Memory B cell (primary cell): ENCODE measurements at regions not wholly inside any gene's neighbourhood (a gene's known extent, or its start where the extent isn't known, plus 50 kb on each side); places are given as distances from the start of the nearest gene placed in this dataset.

Source experiments
- ATAC-seq: fragments of 150-1000 bp; cut with Tn5 transposase; 2 replicates; pipeline ENCODE4 v1.10.0; 2021; ENCODE audit warnings: low read depth, mild to moderate bottlenecking, moderate library complexity
- DNase-seq, 2 donors: peaks; one replicate each; pipeline ENCODE4 v3.0.0; 2022; ENCODE audit warnings: low spot score in 2 of 2
- H3K27ac Mint-ChIP-seq: one replicate; pipeline ENCODE4 v1.8.0; 2022; ENCODE audit warnings: mild to moderate bottlenecking, moderate library complexity, mixed read lengths
- H3K27me3 Mint-ChIP-seq: one replicate; pipeline ENCODE4 v1.8.0; 2022; ENCODE audit warnings: mixed read lengths
- H3K36me3 Mint-ChIP-seq: one replicate; pipeline ENCODE4 v1.8.0; 2022; ENCODE audit warnings: mild to moderate bottlenecking, mixed read lengths
- H3K4me1 Mint-ChIP-seq: one replicate; pipeline ENCODE4 v1.8.0; 2022; ENCODE audit warnings: mixed read lengths
- H3K4me3 Mint-ChIP-seq: one replicate; pipeline ENCODE4 v1.8.0; 2022; ENCODE audit warnings: mild to moderate bottlenecking, moderate library complexity, mixed read lengths
- H3K9me3 Mint-ChIP-seq: one replicate; pipeline ENCODE4 v1.8.0; 2022; ENCODE audit warnings: mixed read lengths

DNA sequence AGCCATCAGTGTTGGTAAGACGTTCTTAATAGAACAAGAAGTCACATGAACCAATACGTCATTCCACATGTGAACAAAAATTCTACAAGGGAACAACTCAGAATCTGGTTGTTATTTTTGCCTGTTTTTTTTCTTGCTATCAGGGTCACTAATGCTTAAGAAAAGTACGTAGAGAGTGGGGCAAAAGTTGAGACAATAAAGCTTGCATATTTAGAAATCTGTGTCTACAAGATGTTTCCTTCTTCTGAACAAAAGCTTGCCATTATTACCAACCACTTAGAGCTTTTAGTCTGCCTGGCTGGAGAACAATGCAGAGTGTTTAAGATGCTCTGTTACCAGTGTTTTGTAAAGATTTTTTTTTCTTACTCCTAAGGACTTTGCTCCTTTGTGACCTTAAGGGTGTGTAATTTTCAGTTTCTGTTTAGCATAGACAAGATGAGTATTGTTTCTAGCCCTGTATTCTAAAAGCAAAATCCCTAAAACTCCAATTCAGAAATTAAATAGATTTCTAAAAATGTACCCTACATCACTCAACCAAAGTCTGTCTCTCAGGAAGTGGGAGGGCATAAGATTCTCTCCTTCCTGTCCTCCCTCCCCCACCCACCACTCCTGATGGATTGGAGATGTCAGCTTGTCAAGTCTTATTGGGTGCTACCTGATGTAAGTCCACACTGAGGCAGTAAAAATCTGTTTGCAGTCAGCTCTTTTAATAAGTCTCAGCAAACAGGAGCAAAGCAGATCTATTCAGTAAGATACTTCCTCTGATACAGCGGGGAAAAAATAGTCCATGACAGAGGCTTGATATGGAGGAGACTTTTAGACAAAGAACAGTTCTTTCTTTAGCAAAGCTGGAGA, 267.6 kb downstream of the GRIN2B start:
- no peak overlapping the region for H3K4me3 Mint-ChIP-seq
- DNase-seq (no peak), ATAC-seq (no peak)
- H3K27me3 Mint-ChIP-seq: peaks cover 7% of the 10 kb centered on the region
- H3K36me3 Mint-ChIP-seq: no peaks in the 10 kb centered on the region
- H3K4me1 Mint-ChIP-seq: no peaks in the 10 kb centered on the region
- H3K27ac Mint-ChIP-seq: no peak overlapping the region
- no peaks in the 10 kb centered on the region for H3K9me3 Mint-ChIP-seq

DNA sequence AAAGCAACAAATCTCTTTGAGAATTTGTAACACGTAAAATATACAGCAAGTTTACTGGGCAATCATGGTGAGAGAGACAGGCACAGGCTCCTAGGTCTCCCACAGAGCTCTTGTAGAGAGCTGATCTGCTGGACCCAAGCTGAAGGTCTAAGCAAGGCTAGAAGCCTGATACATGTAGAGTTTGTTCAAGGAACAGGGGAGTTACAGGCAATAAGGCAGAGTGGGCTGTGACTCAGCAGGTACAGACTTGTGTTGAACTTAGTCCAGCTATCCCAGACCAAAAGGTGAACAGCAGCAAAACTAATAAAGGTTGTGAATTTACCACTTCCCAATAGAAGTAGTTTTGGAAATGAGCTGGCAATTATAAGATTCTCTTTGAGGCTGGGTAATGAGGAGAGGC, 273.6 kb downstream of the GRIN2B start:
- ATAC-seq (no peak), DNase-seq (no peak)
- Mint-ChIP-seq H3K27ac (no peak overlapping the region), H3K9me3 (no peaks in the 10 kb centered on the region), H3K27me3 (peaks cover 7% of the 10 kb centered on the region), H3K36me3 (no peaks in the 10 kb centered on the region), H3K4me3 (no peak overlapping the region), H3K4me1 (no peaks in the 10 kb centered on the region)

DNA sequence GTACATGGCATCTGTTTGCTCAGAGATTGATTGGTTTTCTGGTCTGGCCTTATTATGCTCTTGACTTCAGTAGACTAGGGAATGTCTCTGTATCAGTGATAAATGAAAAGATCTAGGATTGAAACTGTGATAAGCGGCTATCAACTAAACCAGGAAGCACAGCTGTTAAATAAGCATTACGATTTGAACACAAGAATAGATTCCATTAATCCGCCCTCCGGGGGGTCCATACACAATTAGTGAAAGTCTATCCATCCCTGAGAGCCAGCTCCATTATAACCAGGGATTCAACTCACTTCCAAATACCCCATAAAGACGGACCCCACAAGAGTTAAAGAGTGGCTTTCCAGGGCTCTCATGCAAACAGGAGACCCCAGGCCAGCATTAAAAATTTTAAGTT, 279.0 kb downstream of the GRIN2B start:
- ATAC-seq (no peak), DNase-seq (no peak)
- H3K4me1 Mint-ChIP-seq: no peaks in the 10 kb centered on the region
- H3K27me3 Mint-ChIP-seq: peaks cover 7% of the 10 kb centered on the region
- H3K9me3 Mint-ChIP-seq: no peaks in the 10 kb centered on the region
- H3K27ac Mint-ChIP-seq: no peak overlapping the region
- H3K4me3 Mint-ChIP-seq: no peak overlapping the region
- no peaks in the 10 kb centered on the region for H3K36me3 Mint-ChIP-seq

DNA sequence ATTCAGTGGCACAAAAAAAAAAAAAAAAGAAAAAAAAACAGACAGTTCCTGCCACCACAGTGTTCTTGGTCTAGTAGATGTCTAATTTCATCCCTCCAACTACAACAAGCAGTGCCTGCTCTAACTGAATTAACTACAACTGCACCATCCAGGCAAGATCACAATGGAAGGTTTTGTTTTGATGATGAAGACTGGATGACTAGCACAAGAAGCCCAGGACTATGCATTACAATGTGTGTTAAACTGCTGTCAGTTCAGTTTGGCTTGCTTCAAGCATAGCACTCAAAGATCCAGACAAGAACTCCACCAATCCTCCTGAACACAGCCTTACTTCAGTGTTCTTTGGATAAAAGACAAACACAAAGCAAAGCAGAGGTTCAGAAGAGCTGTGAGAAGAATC, 279.9 kb downstream of the GRIN2B start:
- Mint-ChIP-seq H3K9me3 (no peaks in the 10 kb centered on the region), H3K27ac (no peak overlapping the region), H3K4me1 (no peaks in the 10 kb centered on the region), H3K36me3 (no peaks in the 10 kb centered on the region), H3K27me3 (peaks cover 7% of the 10 kb centered on the region), H3K4me3 (no peak overlapping the region)
- DNase-seq: no peak
- ATAC-seq: no peak

DNA sequence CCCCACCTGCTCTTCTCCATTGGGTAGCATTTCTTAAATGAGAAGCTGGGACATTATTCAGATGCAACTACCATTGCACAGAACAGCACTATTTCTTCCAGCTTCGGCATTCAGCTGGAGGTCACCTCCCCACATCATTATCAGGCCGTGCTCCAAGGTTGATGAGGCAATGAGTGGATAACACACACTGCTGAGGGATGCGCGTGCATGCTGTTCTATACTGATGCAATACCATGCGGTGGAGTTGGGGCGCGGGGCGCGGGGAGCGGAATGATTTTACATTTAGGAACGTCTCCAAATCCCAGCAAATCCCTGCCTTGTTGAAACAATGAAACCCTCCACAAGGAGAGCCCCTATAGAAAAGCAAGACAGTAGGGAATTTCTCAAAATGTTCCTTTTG, 283.4 kb downstream of the GRIN2B start:
- H3K4me3 Mint-ChIP-seq: no peak overlapping the region
- ATAC-seq: no peak
- DNase-seq: no peak
- no peak overlapping the region for H3K27ac Mint-ChIP-seq
- H3K9me3 Mint-ChIP-seq: peaks cover 2% of the 10 kb centered on the region
- H3K27me3 Mint-ChIP-seq: peaks cover 6% of the 10 kb centered on the region
- H3K36me3 Mint-ChIP-seq: peaks cover 2% of the 10 kb centered on the region
- no peaks in the 10 kb centered on the region for H3K4me1 Mint-ChIP-seq

DNA sequence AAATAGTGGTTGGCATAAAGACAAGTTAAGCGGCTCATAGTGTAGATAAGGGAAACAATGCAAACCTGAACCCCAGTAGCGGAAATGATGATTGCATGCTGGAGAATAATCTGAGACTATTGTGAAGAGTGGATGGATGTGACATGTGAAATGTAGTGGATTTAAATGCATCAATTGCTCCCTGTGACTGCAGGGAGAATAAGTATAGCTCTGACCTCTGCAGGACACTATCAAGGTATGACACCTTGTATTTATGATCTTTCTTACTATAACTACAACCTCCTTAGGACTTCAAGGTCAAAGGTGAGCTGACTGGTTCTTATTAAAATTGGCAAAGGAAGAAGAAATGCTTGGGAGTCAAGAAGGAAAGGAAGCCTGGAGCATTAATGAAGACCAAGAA, 285.6 kb downstream of the GRIN2B start:
- no peak overlapping the region for H3K27ac Mint-ChIP-seq
- peaks cover 2% of the 10 kb centered on the region for H3K9me3 Mint-ChIP-seq
- no peak for DNase-seq
- H3K36me3 Mint-ChIP-seq: peaks cover 2% of the 10 kb centered on the region
- H3K27me3 Mint-ChIP-seq: peaks cover 10% of the 10 kb centered on the region
- no peaks in the 10 kb centered on the region for H3K4me1 Mint-ChIP-seq
- no peak overlapping the region for H3K4me3 Mint-ChIP-seq
- no peak for ATAC-seq

DNA sequence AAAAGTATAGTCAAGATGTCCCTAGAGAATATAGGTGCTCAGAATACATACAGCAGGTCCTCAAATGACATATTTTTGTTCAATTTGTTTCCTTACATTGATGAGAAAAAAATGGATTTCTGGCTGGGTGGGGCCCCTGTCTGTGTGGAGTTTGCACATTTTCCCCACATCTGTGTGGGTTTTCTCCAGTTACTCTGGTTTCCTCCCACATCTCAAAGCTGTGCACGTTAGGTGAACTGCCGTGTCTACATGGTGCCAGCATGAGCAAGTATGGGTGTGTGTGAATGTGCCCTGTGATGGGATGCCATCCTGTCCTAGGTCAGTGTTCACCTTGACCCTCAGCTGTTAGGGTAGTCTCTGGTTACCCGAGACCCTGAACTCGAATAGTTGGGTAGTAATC, 289.1 kb downstream of the GRIN2B start:
- Mint-ChIP-seq H3K4me3 (no peak overlapping the region), H3K27ac (no peak overlapping the region), H3K27me3 (peaks cover 15% of the 10 kb centered on the region), H3K36me3 (peaks cover 2% of the 10 kb centered on the region), H3K4me1 (no peaks in the 10 kb centered on the region), H3K9me3 (peaks cover 2% of the 10 kb centered on the region)
- DNase-seq: no peak
- ATAC-seq: no peak

DNA sequence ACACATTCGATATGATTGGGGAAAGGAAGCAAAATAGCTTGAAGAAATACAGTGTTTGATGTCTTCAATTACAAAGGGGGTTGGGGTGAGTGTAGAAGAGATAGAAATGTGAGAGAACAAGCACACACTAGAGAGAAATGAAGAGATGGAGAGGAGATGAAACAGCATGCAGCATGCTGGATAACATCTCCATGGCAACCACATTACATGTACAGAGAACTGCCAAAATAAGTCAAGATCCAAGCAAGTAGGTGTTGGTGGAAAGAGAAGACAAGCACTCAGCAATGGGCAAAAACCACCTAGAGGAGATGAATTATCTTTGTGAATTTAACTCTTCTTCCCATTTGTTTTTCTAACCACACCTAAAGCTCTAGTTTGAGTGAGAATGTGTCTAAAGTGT, 289.8 kb downstream of the GRIN2B start:
- Mint-ChIP-seq H3K27me3 (peaks cover 15% of the 10 kb centered on the region), H3K9me3 (peaks cover 2% of the 10 kb centered on the region), H3K36me3 (peaks cover 2% of the 10 kb centered on the region)

DNA sequence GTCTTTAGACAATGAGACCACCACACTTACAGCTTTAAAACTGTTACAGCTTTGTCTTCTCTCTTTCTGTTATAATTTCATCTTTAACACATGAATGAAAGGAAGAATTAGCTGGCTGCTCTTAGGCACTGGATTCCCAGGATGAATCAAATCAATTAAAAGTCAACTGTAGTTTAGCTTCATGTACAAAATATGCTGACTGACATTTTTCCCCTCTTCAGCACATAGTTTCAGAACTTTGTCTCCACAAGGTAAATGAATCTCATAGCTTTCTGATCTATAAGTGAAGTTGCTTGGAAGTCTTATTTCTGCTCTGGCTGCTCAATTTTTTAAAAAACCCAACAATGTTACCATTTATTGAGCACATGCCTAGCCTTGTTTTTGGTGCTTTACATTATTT, 293.8 kb downstream of the GRIN2B start:
- no peak for ATAC-seq
- no peak for DNase-seq
- H3K27ac Mint-ChIP-seq: no peak overlapping the region
- no peaks in the 10 kb centered on the region for H3K9me3 Mint-ChIP-seq
- no peak overlapping the region for H3K4me3 Mint-ChIP-seq
- H3K4me1 Mint-ChIP-seq: no peaks in the 10 kb centered on the region
- no peaks in the 10 kb centered on the region for H3K36me3 Mint-ChIP-seq
- H3K27me3 Mint-ChIP-seq: peaks cover 9% of the 10 kb centered on the region

More for the DNA sequence above, 289.8 kb downstream of the GRIN2B start:
- Mint-ChIP-seq H3K4me3 (no peak overlapping the region), H3K4me1 (no peaks in the 10 kb centered on the region), H3K27ac (no peak overlapping the region)
- no peak for ATAC-seq
- no peak for DNase-seq

DNA sequence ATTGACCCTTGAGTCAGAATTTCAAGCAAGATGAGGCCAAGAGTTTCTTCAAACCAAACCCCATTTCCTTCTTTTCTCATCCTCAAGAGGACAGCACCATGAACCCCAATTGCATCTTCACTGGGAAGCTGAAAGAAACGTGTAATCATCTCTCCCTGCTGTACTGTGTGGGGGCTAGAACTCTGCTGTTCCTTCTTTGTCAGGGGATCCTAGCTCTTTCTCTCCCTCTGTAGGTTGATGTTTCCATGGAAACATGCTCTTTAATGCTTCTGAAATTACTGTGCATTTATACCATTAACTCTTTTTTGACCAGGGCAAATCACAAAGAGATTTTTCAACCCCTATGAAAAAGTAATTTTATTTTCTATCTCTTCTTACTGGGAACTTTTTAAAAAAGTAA, 295.1 kb downstream of the GRIN2B start:
- Mint-ChIP-seq H3K9me3 (no peaks in the 10 kb centered on the region), H3K4me3 (no peak overlapping the region), H3K27me3 (peaks cover 7% of the 10 kb centered on the region), H3K36me3 (no peaks in the 10 kb centered on the region), H3K27ac (no peak overlapping the region), H3K4me1 (no peaks in the 10 kb centered on the region)
- no peak for ATAC-seq
- no peak for DNase-seq

DNA sequence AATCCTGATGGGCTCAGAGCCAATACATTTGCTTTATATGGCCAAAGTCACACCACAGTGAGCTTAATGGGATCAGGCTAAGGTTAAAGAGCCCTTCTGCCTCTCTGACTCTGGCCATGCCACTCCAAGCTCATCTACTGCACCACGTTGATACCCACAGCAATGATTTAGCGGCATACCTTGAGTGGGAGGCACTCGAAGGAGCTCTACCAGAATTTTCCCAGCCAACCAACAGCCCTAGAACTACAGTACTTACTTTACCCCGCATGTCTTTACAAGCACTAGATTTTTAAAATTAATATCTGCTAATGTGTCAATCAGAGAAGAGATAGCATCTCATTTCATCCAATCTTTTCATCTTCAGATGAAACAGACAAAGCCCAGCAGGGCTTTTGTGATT, 300.5 kb downstream of the GRIN2B start:
- Mint-ChIP-seq H3K36me3 (no peaks in the 10 kb centered on the region), H3K9me3 (no peaks in the 10 kb centered on the region), H3K4me1 (no peaks in the 10 kb centered on the region), H3K27ac (no peak overlapping the region), H3K4me3 (no peak overlapping the region), H3K27me3 (no peaks in the 10 kb centered on the region)
- no peak for ATAC-seq
- DNase-seq: no peak

DNA sequence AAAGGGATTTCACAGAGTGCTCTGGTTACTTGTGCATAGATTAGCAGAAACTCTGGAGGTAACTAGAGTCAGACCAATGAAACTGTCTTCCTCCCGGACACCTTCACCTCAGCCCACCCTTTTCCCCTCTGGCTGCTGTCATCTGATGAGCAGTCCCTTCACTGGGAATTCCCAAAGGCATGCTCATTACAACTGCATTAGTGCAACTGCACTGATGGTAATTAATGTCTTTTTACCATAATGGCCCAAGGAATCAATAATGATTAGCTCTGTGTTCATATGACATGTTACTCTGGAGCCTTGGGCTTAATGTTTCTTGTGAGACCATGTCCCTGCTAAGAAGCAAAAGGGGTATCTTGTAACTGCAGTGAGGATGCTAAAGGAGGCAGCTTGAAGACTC, 304.5 kb downstream of the GRIN2B start:
- no peak overlapping the region for H3K27ac Mint-ChIP-seq
- no peak for DNase-seq
- ATAC-seq: no peak
- H3K36me3 Mint-ChIP-seq: no peaks in the 10 kb centered on the region
- no peak overlapping the region for H3K4me3 Mint-ChIP-seq
- no peaks in the 10 kb centered on the region for H3K4me1 Mint-ChIP-seq
- no peaks in the 10 kb centered on the region for H3K27me3 Mint-ChIP-seq
- no peaks in the 10 kb centered on the region for H3K9me3 Mint-ChIP-seq

DNA sequence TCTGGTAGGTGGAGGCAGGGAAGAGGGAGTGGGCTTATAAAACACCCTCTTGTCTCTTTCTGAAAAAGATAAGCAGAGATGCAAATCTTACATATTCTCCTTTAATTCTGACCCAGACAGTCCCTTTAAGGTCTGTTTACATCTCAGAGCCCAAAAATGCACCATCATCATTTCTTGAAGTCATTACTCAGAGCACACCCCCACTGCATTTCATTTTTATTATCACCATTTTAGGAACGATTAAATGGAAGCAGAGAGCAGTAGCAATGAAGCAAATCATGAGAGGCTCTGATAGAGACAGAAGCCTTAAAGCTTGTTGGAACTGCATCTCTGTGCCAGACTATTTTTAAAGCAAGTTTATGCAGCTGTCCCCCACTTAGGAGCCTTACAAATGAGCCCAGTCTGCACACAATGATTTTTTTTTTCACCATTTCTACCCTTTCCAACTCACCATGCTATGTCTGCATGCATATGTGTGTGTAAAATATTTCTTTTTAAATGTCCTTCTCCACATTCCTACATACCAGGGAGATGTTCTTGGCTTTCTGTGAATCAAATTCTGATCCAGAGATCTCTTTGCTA, 311.0 kb downstream of the GRIN2B start:
- no peak overlapping the region for H3K4me3 Mint-ChIP-seq
- peaks cover 10% of the 10 kb centered on the region for H3K27me3 Mint-ChIP-seq
- no peak overlapping the region for H3K27ac Mint-ChIP-seq
- peaks cover 2% of the 10 kb centered on the region for H3K4me1 Mint-ChIP-seq
- H3K9me3 Mint-ChIP-seq: no peaks in the 10 kb centered on the region
- no peaks in the 10 kb centered on the region for H3K36me3 Mint-ChIP-seq
- no peak for DNase-seq
- ATAC-seq: no peak

DNA sequence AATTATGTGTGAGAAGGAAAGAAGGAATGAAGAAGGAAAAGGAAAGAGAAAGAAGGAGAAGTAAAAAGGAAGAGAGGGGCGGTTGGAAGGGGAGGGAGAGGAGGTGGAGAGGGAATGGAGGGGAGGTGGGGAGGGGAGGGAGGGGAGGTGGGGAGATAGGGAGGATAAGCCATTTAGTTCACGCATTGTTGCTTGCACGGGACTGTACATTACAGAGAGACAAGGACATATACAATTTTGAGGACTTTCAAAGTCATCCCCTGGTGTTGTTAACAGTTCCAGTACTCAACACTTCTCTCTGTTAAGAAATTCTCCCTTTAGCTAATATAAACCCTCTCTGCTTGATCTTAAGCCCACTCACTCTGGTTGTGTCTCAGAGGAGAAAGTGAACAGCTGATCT, 312.5 kb downstream of the GRIN2B start:
- no peak for ATAC-seq
- Mint-ChIP-seq H3K27me3 (peaks cover 10% of the 10 kb centered on the region), H3K4me1 (peaks cover 2% of the 10 kb centered on the region), H3K9me3 (no peaks in the 10 kb centered on the region), H3K4me3 (no peak overlapping the region), H3K36me3 (no peaks in the 10 kb centered on the region), H3K27ac (no peak overlapping the region)
- no peak for DNase-seq

DNA sequence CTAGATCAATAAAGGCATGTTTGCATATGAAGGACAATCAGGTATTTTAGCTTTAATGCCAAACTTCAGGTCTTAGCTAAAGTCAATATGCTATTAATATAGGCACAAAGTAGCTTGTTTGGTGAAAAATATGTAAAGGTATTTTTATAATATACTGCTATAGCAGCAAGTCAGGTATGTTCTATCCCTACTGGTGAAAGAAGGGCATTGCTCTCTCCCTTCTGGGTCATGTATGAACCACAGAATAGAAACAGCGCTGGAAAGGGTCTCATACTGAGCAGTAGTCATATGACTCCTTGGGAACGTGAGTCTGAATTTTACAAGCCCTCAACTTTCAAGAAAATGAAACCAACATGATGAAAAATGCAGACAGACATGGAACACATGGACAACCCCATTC, 314.6 kb downstream of the GRIN2B start:
- peaks cover 10% of the 10 kb centered on the region for H3K27me3 Mint-ChIP-seq
- H3K27ac Mint-ChIP-seq: no peak overlapping the region
- no peak overlapping the region for H3K4me3 Mint-ChIP-seq
- no peaks in the 10 kb centered on the region for H3K36me3 Mint-ChIP-seq
- peaks cover 2% of the 10 kb centered on the region for H3K4me1 Mint-ChIP-seq
- ATAC-seq (no peak), DNase-seq (no peak)
- H3K9me3 Mint-ChIP-seq: no peaks in the 10 kb centered on the region
